ENCODE measurements at regions not wholly inside any gene's neighbourhood (a gene's known extent, or its start where the extent isn't known, plus 50 kb on each side); places are given as distances from the start of the nearest gene placed in this dataset.

GRCh38 chr14:101497684-101498525 is 63.4 kb upstream of the DIO3 start:
- H3K79me2 ChIP-seq (ENCODE audit: control insufficient read depth, insufficient read depth, low read length, unreplicated experiment), result no peaks in the 10 kb centered on the region
- H3K27me3 ChIP-seq (ENCODE audit: insufficient read depth, low read length), result peaks cover 15% of the 10 kb centered on the region; the same call in 1 of the 2 replicates
- no peaks in the 10 kb centered on the region for H3K4me1 ChIP-seq (ENCODE audit: control insufficient read depth, insufficient read depth, low read length, unreplicated experiment)
- H3K27ac ChIP-seq (ENCODE audit: low read depth, low read length), result no peak overlapping the region
- H3K4me3 ChIP-seq (ENCODE audit: low read depth, low read length), result no peak overlapping the region
- H2AFZ ChIP-seq (ENCODE audit: low read length, unreplicated experiment), result no peak overlapping the region
- no peaks in the 10 kb centered on the region for H3K36me3 ChIP-seq (ENCODE audit: insufficient read depth, low read length)

GRCh38 chr14:101498526-101498860 is 62.8 kb upstream of the DIO3 start:
- Histone ChIP-seq H2AFZ (ENCODE audit: low read length, unreplicated experiment) (no peak overlapping the region), H3K27ac (ENCODE audit: low read depth, low read length) (no peak overlapping the region), H3K4me1 (ENCODE audit: control insufficient read depth, insufficient read depth, low read length, unreplicated experiment) (no peaks in the 10 kb centered on the region), H3K4me3 (ENCODE audit: low read depth, low read length) (no peak overlapping the region), H3K36me3 (ENCODE audit: insufficient read depth, low read length) (no peaks in the 10 kb centered on the region), H3K79me2 (ENCODE audit: control insufficient read depth, insufficient read depth, low read length, unreplicated experiment) (no peaks in the 10 kb centered on the region), H3K27me3 (ENCODE audit: insufficient read depth, low read length) (peaks cover 15% of the 10 kb centered on the region; the same call in 1 of the 2 replicates)

DNA sequence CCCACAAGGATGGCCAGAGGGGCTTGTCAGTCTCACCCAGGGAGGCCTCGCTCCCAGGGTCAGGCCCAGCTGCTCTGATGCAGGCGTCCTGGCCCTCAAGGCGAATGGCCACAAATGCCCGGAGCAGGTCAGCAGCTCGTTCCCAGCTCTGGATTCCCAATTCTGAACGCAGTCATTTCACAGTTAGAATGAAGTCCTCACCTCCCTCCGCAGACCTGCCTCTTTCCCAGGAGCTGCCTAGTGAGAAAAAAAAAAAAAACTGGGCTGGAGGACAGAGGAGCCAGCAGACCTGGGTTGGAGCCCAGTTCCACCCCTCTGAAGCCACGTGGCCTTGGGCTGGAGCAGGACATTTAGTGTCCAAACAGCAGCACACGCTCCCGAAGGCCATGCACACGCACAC is 62.2 kb upstream of the DIO3 start:
- peaks cover 15% of the 10 kb centered on the region; the same call in 1 of the 2 replicates for H3K27me3 ChIP-seq (ENCODE audit: insufficient read depth, low read length)
- H3K27ac ChIP-seq (ENCODE audit: low read depth, low read length), result no peak overlapping the region
- no peaks in the 10 kb centered on the region for H3K36me3 ChIP-seq (ENCODE audit: insufficient read depth, low read length)
- H3K4me1 ChIP-seq (ENCODE audit: control insufficient read depth, insufficient read depth, low read length, unreplicated experiment), result no peaks in the 10 kb centered on the region
- no peak overlapping the region for H3K4me3 ChIP-seq (ENCODE audit: low read depth, low read length)
- H2AFZ ChIP-seq (ENCODE audit: low read length, unreplicated experiment), result no peak overlapping the region
- no peaks in the 10 kb centered on the region for H3K79me2 ChIP-seq (ENCODE audit: control insufficient read depth, insufficient read depth, low read length, unreplicated experiment)

GRCh38 chr14:101499513-101499912 is 61.8 kb upstream of the DIO3 start:
- Histone ChIP-seq H3K4me1 (ENCODE audit: control insufficient read depth, insufficient read depth, low read length, unreplicated experiment) (no peaks in the 10 kb centered on the region), H3K4me3 (ENCODE audit: low read depth, low read length) (no peak overlapping the region), H3K27ac (ENCODE audit: low read depth, low read length) (no peak overlapping the region), H3K79me2 (ENCODE audit: control insufficient read depth, insufficient read depth, low read length, unreplicated experiment) (no peaks in the 10 kb centered on the region), H2AFZ (ENCODE audit: low read length, unreplicated experiment) (no peak overlapping the region), H3K27me3 (ENCODE audit: insufficient read depth, low read length) (peaks cover 15% of the 10 kb centered on the region; the same call in 1 of the 2 replicates), H3K36me3 (ENCODE audit: insufficient read depth, low read length) (no peaks in the 10 kb centered on the region)

DNA sequence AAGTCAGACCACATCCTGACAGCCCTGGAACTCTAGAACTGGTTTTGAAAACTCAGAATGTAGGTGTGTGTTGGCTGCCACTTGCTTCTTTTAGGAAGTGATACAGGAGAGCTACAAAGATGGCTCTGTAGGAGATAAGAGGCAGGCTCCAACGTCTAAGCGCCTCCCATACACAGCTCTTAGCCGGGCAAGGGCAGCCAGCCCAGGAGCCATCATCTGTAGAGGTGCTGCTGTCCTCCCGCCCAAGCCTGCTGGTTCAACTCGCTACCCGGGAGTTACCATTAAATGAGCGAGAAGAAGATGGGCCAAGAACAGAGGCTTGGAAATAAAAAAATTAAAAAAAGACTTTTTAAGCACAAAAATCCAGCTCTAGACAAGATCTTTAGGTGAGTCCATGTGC is 61.2 kb upstream of the DIO3 start:
- Histone ChIP-seq H3K36me3 (ENCODE audit: insufficient read depth, low read length) (no peaks in the 10 kb centered on the region), H3K27me3 (ENCODE audit: insufficient read depth, low read length) (peaks cover 15% of the 10 kb centered on the region; the same call in 1 of the 2 replicates), H3K4me3 (ENCODE audit: low read depth, low read length) (no peak overlapping the region), H3K4me1 (ENCODE audit: control insufficient read depth, insufficient read depth, low read length, unreplicated experiment) (no peaks in the 10 kb centered on the region), H3K27ac (ENCODE audit: low read depth, low read length) (no peak overlapping the region), H3K79me2 (ENCODE audit: control insufficient read depth, insufficient read depth, low read length, unreplicated experiment) (no peaks in the 10 kb centered on the region), H2AFZ (ENCODE audit: low read length, unreplicated experiment) (no peak overlapping the region)

- Histone ChIP-seq H3K79me2 (ENCODE audit: control insufficient read depth, insufficient read depth, low read length, unreplicated experiment) (no peaks in the 10 kb centered on the region), H3K36me3 (ENCODE audit: insufficient read depth, low read length) (no peaks in the 10 kb centered on the region), H3K4me3 (ENCODE audit: low read depth, low read length) (no peak overlapping the region), H3K27ac (ENCODE audit: low read depth, low read length) (no peak overlapping the region), H3K4me1 (ENCODE audit: control insufficient read depth, insufficient read depth, low read length, unreplicated experiment) (no peaks in the 10 kb centered on the region), H3K27me3 (ENCODE audit: insufficient read depth, low read length) (peaks cover 15% of the 10 kb centered on the region; the same call in 1 of the 2 replicates), H2AFZ (ENCODE audit: low read length, unreplicated experiment) (no peak overlapping the region)
These were observed 60.6 kb upstream of the DIO3 start for GRCh38 chr14:101500681-101501080.

- no peak overlapping the region for H2AFZ ChIP-seq (ENCODE audit: low read length, unreplicated experiment)
- H3K79me2 ChIP-seq (ENCODE audit: control insufficient read depth, insufficient read depth, low read length, unreplicated experiment), result no peaks in the 10 kb centered on the region
- H3K27me3 ChIP-seq (ENCODE audit: insufficient read depth, low read length), result peaks cover 15% of the 10 kb centered on the region; the same call in 1 of the 2 replicates
- H3K4me3 ChIP-seq (ENCODE audit: low read depth, low read length), result no peak overlapping the region
- H3K27ac ChIP-seq (ENCODE audit: low read depth, low read length), result no peak overlapping the region
- H3K4me1 ChIP-seq (ENCODE audit: control insufficient read depth, insufficient read depth, low read length, unreplicated experiment), result no peaks in the 10 kb centered on the region
- no peaks in the 10 kb centered on the region for H3K36me3 ChIP-seq (ENCODE audit: insufficient read depth, low read length)
These were observed 60.0 kb upstream of the DIO3 start for GRCh38 chr14:101501341-101501740.

- Histone ChIP-seq H3K27ac (ENCODE audit: low read depth, low read length) (no peak overlapping the region), H3K27me3 (ENCODE audit: insufficient read depth, low read length) (peaks cover 15% of the 10 kb centered on the region; the same call in 1 of the 2 replicates), H3K36me3 (ENCODE audit: insufficient read depth, low read length) (no peaks in the 10 kb centered on the region), H3K4me1 (ENCODE audit: control insufficient read depth, insufficient read depth, low read length, unreplicated experiment) (no peaks in the 10 kb centered on the region), H3K4me3 (ENCODE audit: low read depth, low read length) (no peak overlapping the region), H2AFZ (ENCODE audit: low read length, unreplicated experiment) (no peak overlapping the region), H3K79me2 (ENCODE audit: control insufficient read depth, insufficient read depth, low read length, unreplicated experiment) (no peaks in the 10 kb centered on the region)
These were observed 59.3 kb upstream of the DIO3 start for GRCh38 chr14:101501858-101502615.

DNA sequence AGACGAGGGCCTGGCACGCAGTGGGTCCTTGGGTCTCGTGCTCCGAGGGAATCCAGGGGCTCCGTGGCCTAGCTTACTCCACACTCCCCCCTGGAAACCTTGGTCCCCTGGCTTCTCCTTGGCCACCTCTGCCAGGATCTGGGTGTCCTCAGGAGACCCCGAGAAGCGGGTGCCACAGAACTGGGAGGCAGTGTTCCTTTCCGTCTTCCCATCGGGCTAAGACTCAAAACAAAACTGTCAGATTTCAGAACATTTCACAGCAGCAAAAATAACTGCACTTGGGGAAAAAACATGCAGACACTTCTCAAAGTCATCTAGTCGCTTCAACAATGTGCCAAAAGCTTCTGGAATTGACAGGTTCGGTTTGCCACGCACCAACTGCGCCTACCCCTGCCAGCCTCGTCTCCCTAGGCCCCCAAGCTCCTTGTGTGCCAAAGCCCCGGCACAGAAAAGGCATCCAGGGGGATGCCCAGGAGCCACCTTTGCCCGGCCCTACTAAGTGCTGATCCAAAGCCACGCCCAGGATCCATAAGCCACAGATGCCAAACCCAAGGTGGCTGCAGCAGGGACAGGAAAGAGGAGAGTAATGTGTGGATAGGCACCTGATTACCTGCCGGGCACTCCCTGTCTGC is 58.4 kb upstream of the DIO3 start:
- Histone ChIP-seq H3K79me2 (ENCODE audit: control insufficient read depth, insufficient read depth, low read length, unreplicated experiment) (no peaks in the 10 kb centered on the region), H2AFZ (ENCODE audit: low read length, unreplicated experiment) (no peak overlapping the region), H3K36me3 (ENCODE audit: insufficient read depth, low read length) (no peaks in the 10 kb centered on the region), H3K4me1 (ENCODE audit: control insufficient read depth, insufficient read depth, low read length, unreplicated experiment) (no peaks in the 10 kb centered on the region), H3K27me3 (ENCODE audit: insufficient read depth, low read length) (peaks cover 15% of the 10 kb centered on the region; the same call in 1 of the 2 replicates), H3K4me3 (ENCODE audit: low read depth, low read length) (no peak overlapping the region), H3K27ac (ENCODE audit: low read depth, low read length) (no peak overlapping the region)

GRCh38 chr14:101503431-101504095 is 57.7 kb upstream of the DIO3 start:
- Histone ChIP-seq H2AFZ (ENCODE audit: low read length, unreplicated experiment) (no peak overlapping the region), H3K79me2 (ENCODE audit: control insufficient read depth, insufficient read depth, low read length, unreplicated experiment) (no peaks in the 10 kb centered on the region), H3K36me3 (ENCODE audit: insufficient read depth, low read length) (no peaks in the 10 kb centered on the region), H3K27ac (ENCODE audit: low read depth, low read length) (no peak overlapping the region), H3K4me1 (ENCODE audit: control insufficient read depth, insufficient read depth, low read length, unreplicated experiment) (no peaks in the 10 kb centered on the region), H3K27me3 (ENCODE audit: insufficient read depth, low read length) (peaks cover 15% of the 10 kb centered on the region; the same call in 1 of the 2 replicates), H3K4me3 (ENCODE audit: low read depth, low read length) (no peak overlapping the region)
